PC-3 (cell line): ENCODE measurements at regions not wholly inside any gene's neighbourhood (a gene's known extent, or its start where the extent isn't known, plus 50 kb on each side); places are given as distances from the start of the nearest gene placed in this dataset.

Source experiments
- ATAC-seq: fragments of 200-7000 bp; cut with Tn5 transposase; 2 replicates; pipeline ENCODE4 v1.9.1; 2020; ENCODE audit warnings: mild to moderate bottlenecking, moderate library complexity
- BruUV-seq: library from RNA; stranded (reverse); fragments of 400-500 nt; replicated peaks from 2 replicates; lab custom pipeline; 2021; lab: Mats Ljungman, UMichigan
- CTCF ChIA-PET: fragments of 300-600 bp; sonication (Branson Sonifier 250); formaldehyde crosslinking; loops from one replicate; lab custom pipeline; 2022; ENCODE audit warnings: antibody characterized with exemption; lab: Charles Lee
- POLR2A ChIA-PET: fragments of 300-600 bp; sonication (Branson Sonifier 250); formaldehyde crosslinking; loops from one replicate; lab custom pipeline; 2022; ENCODE audit warnings: antibody characterized with exemption; ENCODE audit not compliant: unreplicated experiment; lab: Charles Lee
- DNase-seq: peaks from one replicate; pipeline ENCODE4 v3.0.0-alpha.2; 2015
- H2AFZ ChIP-seq: fragments of 300-600 bp; sonication (generic); 2 replicates; pipeline ENCODE4 v1.6.0; 2016; ENCODE audit warnings: antibody characterized with exemption, low read length
- H3F3A ChIP-seq: fragments of 300-600 bp; sonication (generic); one replicate; pipeline ENCODE4 v1.6.0; 2017; ENCODE audit warnings: antibody characterized with exemption, low read length, control low read depth, mild to moderate bottlenecking; ENCODE audit not compliant: unreplicated experiment
- H3K27ac ChIP-seq: fragments of 300-600 bp; sonication (generic); 2 replicates; pipeline ENCODE4 v1.5.1; 2016; ENCODE audit warnings: mild to moderate bottlenecking, low read length
- H3K27me3 ChIP-seq: fragments of 300-600 bp; sonication (generic); 2 replicates; pipeline ENCODE4 v1.6.1; 2016; ENCODE audit warnings: low read length, mixed read lengths
- H3K36me3 ChIP-seq: fragments of 300-600 bp; sonication (generic); 2 replicates; pipeline ENCODE4 v1.6.1; 2016; ENCODE audit warnings: low read depth, mixed run types, low read length, mixed read lengths
- H3K4me1 ChIP-seq: fragments of 300-600 bp; sonication (generic); 2 replicates; pipeline ENCODE4 v1.5.1; 2016; ENCODE audit warnings: low read length; ENCODE audit not compliant: insufficient read depth
- H3K4me2 ChIP-seq: fragments of 300-600 bp; sonication (generic); 2 replicates; pipeline ENCODE4 v1.6.0; 2016; ENCODE audit warnings: low read length
- H3K4me3 ChIP-seq: fragments of 300-600 bp; sonication (generic); 2 replicates; pipeline ENCODE4 v1.5.1; 2016; ENCODE audit warnings: mild to moderate bottlenecking, low read length, mixed read lengths
- H3K79me2 ChIP-seq: fragments of 300-600 bp; sonication (generic); 2 replicates; pipeline ENCODE4 v1.6.1; 2017; ENCODE audit warnings: low read length, mixed read lengths
- H3K9ac ChIP-seq: fragments of 300-600 bp; sonication (generic); 2 replicates; pipeline ENCODE4 v1.6.0; 2016; ENCODE audit warnings: mild to moderate bottlenecking, low read length
- H3K9me2 ChIP-seq: fragments of 300-600 bp; sonication (generic); replicated peaks from 2 replicates; pipeline ENCODE4 v1.6.1; 2016; ENCODE audit warnings: mixed run types, low read length, mixed read lengths
- H3K9me3 ChIP-seq: fragments of 300-600 bp; sonication (generic); 2 replicates; pipeline ENCODE4 v1.6.1; 2016; ENCODE audit warnings: low read length, mixed read lengths
- H4K20me1 ChIP-seq: fragments of 300-600 bp; sonication (generic); 2 replicates; pipeline ENCODE4 v1.6.1; 2016; ENCODE audit warnings: low read length, mixed read lengths
- CTCF ChIP-seq: fragments of 300-600 bp; sonication (generic); conservative IDR thresholded peaks from 2 replicates; pipeline ENCODE4 v1.5.1; 2017; ENCODE audit warnings: antibody characterized with exemption, low read depth, mild to moderate bottlenecking, low read length
- EZH2 ChIP-seq: fragments of 300-600 bp; sonication (generic); IDR thresholded peaks from one replicate; pipeline ENCODE4 v1.6.1; 2017; ENCODE audit warnings: antibody characterized with exemption, mild to moderate bottlenecking, low read length; ENCODE audit not compliant: unreplicated experiment
- EZH2phosphoT487 ChIP-seq: fragments of 300-600 bp; sonication (generic); IDR thresholded peaks from 2 replicates; pipeline ENCODE4 v1.6.1; 2018; ENCODE audit warnings: mild to moderate bottlenecking, antibody characterized with exemption, low read length, borderline replicate concordance
- intact Hi-C: fragments of 100-400 bp; cut with micrococcal nuclease; formaldehyde crosslinking; loops from 2 replicates; pipeline ENCODE4 v1.9.0; 2023

- BruUV-seq = no TSS peak
These were observed 985.2 kb upstream of the B3GALT2 start for GRCh38 chr1:194171596-194171995.

DNA sequence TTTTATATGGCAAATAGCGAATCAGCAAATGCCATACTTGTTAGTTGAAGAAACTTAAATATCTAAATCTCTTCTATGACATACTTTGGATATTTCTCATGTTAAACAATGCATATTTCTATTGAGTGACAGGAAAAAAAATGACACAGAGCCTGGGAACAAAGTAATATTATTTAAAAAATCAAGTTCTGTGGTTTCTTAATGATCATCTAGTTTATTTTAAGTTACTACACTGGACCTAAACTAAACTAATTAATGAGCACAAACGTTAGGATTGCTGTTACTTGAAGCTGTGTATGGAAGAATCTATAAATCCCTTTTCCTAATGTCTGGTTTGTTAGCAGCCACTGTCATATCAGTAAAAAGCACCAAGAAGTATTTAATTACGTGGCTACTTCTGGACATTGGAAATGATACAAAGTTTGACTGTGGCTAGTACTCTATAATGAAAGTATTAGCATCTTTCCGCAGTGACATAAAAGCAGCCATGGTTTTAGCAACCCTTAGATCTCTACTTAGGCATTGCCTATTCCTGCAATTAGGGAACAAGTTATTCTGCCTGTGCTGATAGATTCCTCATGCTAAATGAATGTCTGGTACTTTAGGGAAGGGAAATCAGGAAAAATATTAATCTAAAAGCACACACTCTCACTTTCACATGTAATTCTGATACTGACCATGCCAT lies 981.7 kb upstream of the B3GALT2 start:
- CTCF ChIA-PET = no interaction called here
- no peaks in the 10 kb centered on the region for H3K9me3 ChIP-seq
- H3K79me2 ChIP-seq = no peaks in the 10 kb centered on the region
- ATAC-seq = no peak
- H3K4me1 ChIP-seq = no peaks in the 10 kb centered on the region
- intact Hi-C loops = no loop called here
- DNase-seq = no peak
- H3K9ac ChIP-seq = no peak overlapping the region
- no peak overlapping the region for H3K27ac ChIP-seq
- H3F3A ChIP-seq = no peaks in the 10 kb centered on the region
- BruUV-seq = no TSS peak
- H2AFZ ChIP-seq = no peak overlapping the region
- H3K9me2 ChIP-seq = no peaks in the 10 kb centered on the region
- H3K27me3 ChIP-seq = no peaks in the 10 kb centered on the region
- no peak overlapping the region for H3K4me2 ChIP-seq
- POLR2A ChIA-PET = no interaction called here
- TF ChIP-seq EZH2phosphoT487 = no peak
- TF ChIP-seq CTCF = no peak
- no peak for TF ChIP-seq EZH2
- no peak overlapping the region for H3K4me3 ChIP-seq
- no peaks in the 10 kb centered on the region for H3K36me3 ChIP-seq
- H4K20me1 ChIP-seq = no peaks in the 10 kb centered on the region

More at GRCh38 chr1:194171596-194171995, 985.2 kb upstream of the B3GALT2 start:
- Histone ChIP-seq H3F3A (no peaks in the 10 kb centered on the region), H3K9ac (no peak overlapping the region), H3K9me2 (no peaks in the 10 kb centered on the region), H4K20me1 (no peaks in the 10 kb centered on the region), H3K9me3 (no peaks in the 10 kb centered on the region), H3K27me3 (no peaks in the 10 kb centered on the region), H2AFZ (no peak overlapping the region), H3K36me3 (no peaks in the 10 kb centered on the region), H3K4me3 (no peak overlapping the region), H3K27ac (no peak overlapping the region), H3K4me1 (no peaks in the 10 kb centered on the region), H3K79me2 (no peaks in the 10 kb centered on the region), H3K4me2 (no peak overlapping the region)
- intact Hi-C loops = no loop called here
- no peak for DNase-seq
- TF ChIP-seq EZH2phosphoT487 (no peak), EZH2 (no peak), CTCF (no peak)
- no peak for ATAC-seq
- POLR2A ChIA-PET = no interaction called here
- CTCF ChIA-PET = no interaction called here

- H3K4me2 ChIP-seq = no peak overlapping the region
- H3K9me2 ChIP-seq = no peaks in the 10 kb centered on the region
- no TSS peak for BruUV-seq
- no peak for TF ChIP-seq CTCF
- no peak for TF ChIP-seq EZH2phosphoT487
- no peak for TF ChIP-seq EZH2
- no peaks in the 10 kb centered on the region for H4K20me1 ChIP-seq
- H3K9ac ChIP-seq = no peak overlapping the region
- H3F3A ChIP-seq = no peaks in the 10 kb centered on the region
- POLR2A ChIA-PET = no interaction called here
- CTCF ChIA-PET = no interaction called here
- H3K79me2 ChIP-seq = no peaks in the 10 kb centered on the region
- intact Hi-C loops = loop anchor here (5.0 kb wide), 1 partner anchor 133 kb away; no protein-coding TSS in a partner anchor
- no peak overlapping the region for H3K27ac ChIP-seq
- no peak for ATAC-seq
- no peaks in the 10 kb centered on the region for H3K4me1 ChIP-seq
- H3K4me3 ChIP-seq = no peak overlapping the region
- H2AFZ ChIP-seq = no peak overlapping the region
- no peak for DNase-seq
- no peaks in the 10 kb centered on the region for H3K9me3 ChIP-seq
- H3K36me3 ChIP-seq = no peaks in the 10 kb centered on the region
- H3K27me3 ChIP-seq = no peaks in the 10 kb centered on the region
These were observed 978.3 kb upstream of the B3GALT2 start for GRCh38 chr1:194164755-194165154.
